NCI-H69 (cell line): ENCODE measurements at regions not wholly inside any gene's neighbourhood (a gene's known extent, or its start where the extent isn't known, plus 50 kb on each side); places are given as distances from the start of the nearest gene placed in this dataset.
A peak's percentile ranks its signal among the peaks of the same experiment; 100 is the strongest.
"Not testable (repeated sequence)": the region's sequence is repeated elsewhere in the genome, so short reads cannot be mapped to it uniquely, and the experiment has no call there.

ENCODE experiments used
- DNase-seq: peaks from one replicate; lab custom pipeline; 2025; lab: John Stamatoyannopoulos, UW

- no peak for DNase-seq
These were observed 1449.0 kb upstream of the FLRT2 start for GRCh38 chr14:84080944-84081343.

- DNase-seq = no peak
These were observed 1445.8 kb upstream of the FLRT2 start for GRCh38 chr14:84084056-84084630.

- DNase-seq = no peak
These were observed 1444.5 kb upstream of the FLRT2 start for GRCh38 chr14:84085493-84085892.

- no peak for DNase-seq
These were observed 1443.2 kb upstream of the FLRT2 start for GRCh38 chr14:84086714-84087113.

GRCh38 chr14:84087986-84088531 lies 1441.9 kb upstream of the FLRT2 start:
- no peak for DNase-seq

- DNase-seq = no peak
These were observed 1439.1 kb upstream of the FLRT2 start for GRCh38 chr14:84090837-84091236.

- no peak for DNase-seq
These were observed 1434.3 kb upstream of the FLRT2 start for GRCh38 chr14:84095681-84096080.

GRCh38 chr14:84098261-84098660 lies 1431.7 kb upstream of the FLRT2 start:
- DNase-seq = no peak

- DNase-seq = not testable (repeated sequence)
These were observed 1430.4 kb upstream of the FLRT2 start for GRCh38 chr14:84099560-84099959.

GRCh38 chr14:84107835-84108343 lies 1422.1 kb upstream of the FLRT2 start:
- no peak for DNase-seq

GRCh38 chr14:84108746-84109457 lies 1421.0 kb upstream of the FLRT2 start:
- no peak for DNase-seq

GRCh38 chr14:84112589-84112988 lies 1417.4 kb upstream of the FLRT2 start:
- DNase-seq = no peak

- DNase-seq = no peak
These were observed 1404.3 kb upstream of the FLRT2 start for GRCh38 chr14:84125676-84126075.

- DNase-seq = no peak
These were observed 1402.4 kb upstream of the FLRT2 start for GRCh38 chr14:84127495-84127894.

GRCh38 chr14:84128050-84128449 lies 1401.9 kb upstream of the FLRT2 start:
- DNase-seq = no peak

- no peak for DNase-seq
These were observed 1400.9 kb upstream of the FLRT2 start for GRCh38 chr14:84129007-84129406.

GRCh38 chr14:84129941-84130340 lies 1400.0 kb upstream of the FLRT2 start:
- no peak for DNase-seq

- no peak for DNase-seq
These were observed 1398.0 kb upstream of the FLRT2 start for GRCh38 chr14:84131924-84132323.

- no peak for DNase-seq
These were observed 1385.8 kb upstream of the FLRT2 start for GRCh38 chr14:84144166-84144565.

- no peak for DNase-seq
These were observed 1377.5 kb upstream of the FLRT2 start for GRCh38 chr14:84152452-84152851.

GRCh38 chr14:84162633-84163032 lies 1367.3 kb upstream of the FLRT2 start:
- peak; percentile 38 for DNase-seq

GRCh38 chr14:84167026-84167425 lies 1362.9 kb upstream of the FLRT2 start:
- no peak for DNase-seq

- no peak for DNase-seq
These were observed 1349.6 kb upstream of the FLRT2 start for GRCh38 chr14:84180336-84180735.
